ENCODE measurements at regions not wholly inside any gene's neighbourhood (a gene's known extent, or its start where the extent isn't known, plus 50 kb on each side); places are given as distances from the start of the nearest gene placed in this dataset.

DNA sequence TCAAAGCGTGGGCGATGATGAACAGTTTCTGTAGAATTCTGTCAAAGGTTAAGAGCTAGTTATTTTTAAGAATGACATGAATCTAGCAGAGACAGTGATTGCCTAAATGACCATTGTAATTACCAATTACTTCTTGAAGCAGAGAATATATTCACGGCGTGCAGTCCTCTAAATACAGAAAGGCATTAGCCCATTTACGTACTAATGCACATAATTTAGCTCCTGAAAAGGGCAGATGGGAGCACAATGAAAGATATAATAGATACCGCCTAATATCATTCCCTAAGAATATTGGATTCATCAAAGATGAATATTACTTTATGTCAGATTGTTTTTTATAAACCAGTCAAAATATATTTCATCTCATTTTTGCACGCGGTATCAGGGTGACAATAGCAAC lies 212.4 kb downstream of the URI1 start:
- TF ChIP-seq GATA3 (IDR thresholded peaks at IDR 0.05; ENCODE audit: low read depth, low read length) = no peak
- TF ChIP-seq GATA2 (IDR thresholded peaks at IDR 0.05; ENCODE audit: low read depth, low read length) = no peak

DNA sequence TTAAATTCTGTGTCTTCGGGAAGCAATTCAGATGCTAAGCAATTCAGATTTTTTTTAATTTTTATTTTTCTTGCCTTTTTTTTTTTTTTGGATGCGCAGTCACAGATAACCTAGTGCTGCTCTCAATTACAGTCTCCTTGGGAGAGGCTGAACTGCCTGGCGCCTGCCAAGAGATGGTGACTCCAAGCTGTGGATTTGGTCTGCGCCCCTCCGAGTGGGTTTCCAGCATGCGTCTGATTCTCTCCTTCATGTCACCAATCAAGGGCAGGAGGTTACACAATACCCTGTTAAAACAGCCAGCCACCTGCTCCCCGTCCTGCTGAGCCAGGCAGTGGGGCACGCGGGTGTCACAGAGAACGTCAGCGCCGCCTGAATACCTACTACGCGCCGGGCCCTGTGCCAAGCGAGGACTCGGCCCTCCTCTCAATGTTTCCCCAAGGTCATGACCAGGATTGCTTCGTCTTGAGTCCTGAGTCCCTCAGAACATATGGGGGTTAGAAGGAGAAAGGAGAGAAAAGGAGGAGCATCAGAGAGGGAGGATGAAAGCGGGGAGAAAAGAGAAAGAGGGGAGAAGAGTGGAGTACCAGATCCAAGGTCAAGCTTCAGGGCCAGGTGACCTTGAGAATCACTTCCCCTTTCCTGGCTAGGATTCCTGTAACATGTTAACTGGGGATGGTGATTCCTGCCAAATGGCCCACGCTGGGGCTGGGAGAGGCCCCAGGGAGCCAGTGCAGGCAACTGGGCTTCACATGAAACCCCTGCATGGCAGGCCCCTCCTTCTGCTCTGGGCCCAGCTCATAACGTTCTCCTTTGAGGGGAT lies 213.6 kb downstream of the URI1 start:
- TF ChIP-seq GATA3 (IDR thresholded peaks at IDR 0.05; ENCODE audit: low read depth, low read length) (no peak), GATA2 (IDR thresholded peaks at IDR 0.05; ENCODE audit: low read depth, low read length) (no peak)

DNA sequence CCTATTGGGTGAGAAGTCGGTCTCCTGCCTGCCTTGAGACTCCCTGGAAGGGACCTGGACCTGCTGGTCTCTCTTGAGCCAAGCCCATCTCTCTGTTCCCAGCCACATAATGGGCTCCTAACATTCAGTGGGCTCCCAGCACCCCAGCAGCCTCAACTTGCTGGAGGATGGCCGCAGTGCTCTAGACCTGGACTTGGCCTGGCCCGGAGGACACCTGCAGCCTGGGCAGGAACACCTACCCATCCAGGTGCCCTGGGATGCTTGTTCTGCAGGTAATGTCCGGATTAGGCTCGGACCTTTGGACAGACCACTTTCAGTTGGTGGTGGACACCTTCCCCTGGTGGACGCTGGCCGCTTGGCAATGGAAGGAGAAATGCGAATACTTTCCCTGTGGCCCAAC lies 214.6 kb downstream of the URI1 start:
- TF ChIP-seq GATA3 (IDR thresholded peaks at IDR 0.05; ENCODE audit: low read depth, low read length) (no peak), GATA2 (IDR thresholded peaks at IDR 0.05; ENCODE audit: low read depth, low read length) (no peak)

DNA sequence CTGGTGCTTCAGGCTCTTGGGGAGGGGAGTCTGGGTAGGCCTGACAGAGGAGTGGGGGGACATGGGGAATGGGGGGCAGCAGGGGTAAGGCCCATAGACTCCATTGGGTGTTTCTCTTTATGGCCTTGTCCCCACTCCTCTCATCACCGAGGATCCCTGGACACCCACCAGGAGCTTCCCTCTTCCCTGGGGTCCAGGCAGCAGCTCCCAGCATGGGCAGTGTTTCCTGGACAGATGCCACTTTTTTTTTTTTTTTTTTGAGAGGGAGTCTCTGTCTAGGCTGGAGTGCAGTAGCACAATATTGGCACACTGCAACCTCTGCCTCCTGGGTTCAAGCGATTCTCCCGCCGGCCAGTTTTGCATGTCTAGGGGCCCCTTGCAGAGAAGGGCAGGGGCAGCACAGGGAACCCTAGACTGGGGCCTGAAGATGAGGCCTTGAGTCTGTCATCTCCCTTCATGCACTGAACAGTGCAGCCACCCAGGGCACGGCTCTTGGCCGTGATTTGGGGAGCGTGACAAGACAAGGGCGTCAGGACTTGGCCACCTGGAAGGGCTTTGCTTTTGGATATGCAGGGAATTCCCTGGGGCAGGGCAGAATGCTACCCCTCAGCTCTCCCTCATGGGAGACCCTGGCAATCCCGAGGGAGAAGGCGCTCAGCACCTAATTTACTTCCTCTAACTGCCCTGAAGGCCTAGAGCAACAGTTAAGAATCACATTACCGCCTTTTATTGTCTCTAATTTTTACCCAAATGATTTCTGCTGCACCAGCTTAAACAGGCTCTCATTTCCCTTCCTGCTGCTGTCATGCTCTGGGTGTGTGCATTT lies 213.9 kb upstream of the ZNF536 start:
- TF ChIP-seq GATA3 (IDR thresholded peaks at IDR 0.05; ENCODE audit: low read depth, low read length) = no peak
- no peak for TF ChIP-seq GATA2 (IDR thresholded peaks at IDR 0.05; ENCODE audit: low read depth, low read length)

DNA sequence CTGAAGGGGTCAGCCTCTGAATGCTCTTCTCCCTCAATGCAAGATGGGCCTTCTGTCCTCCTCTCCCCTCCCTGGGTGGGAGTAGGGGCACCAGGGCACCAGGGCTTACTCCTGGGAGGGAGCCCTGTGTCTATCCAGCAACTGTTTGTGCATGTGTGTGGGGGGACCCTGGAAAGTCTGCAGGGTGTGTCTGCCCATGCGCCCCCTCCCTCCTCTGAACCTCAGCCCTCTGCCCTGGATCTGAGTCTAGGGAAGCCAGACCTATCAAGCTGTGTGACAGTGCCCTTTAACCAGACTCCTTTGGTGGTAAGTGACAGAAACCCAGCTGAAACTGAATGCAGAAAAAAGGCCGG lies 213.3 kb upstream of the ZNF536 start:
- no peak for TF ChIP-seq GATA2 (IDR thresholded peaks at IDR 0.05; ENCODE audit: low read depth, low read length)
- TF ChIP-seq GATA3 (IDR thresholded peaks at IDR 0.05; ENCODE audit: low read depth, low read length) = no peak

DNA sequence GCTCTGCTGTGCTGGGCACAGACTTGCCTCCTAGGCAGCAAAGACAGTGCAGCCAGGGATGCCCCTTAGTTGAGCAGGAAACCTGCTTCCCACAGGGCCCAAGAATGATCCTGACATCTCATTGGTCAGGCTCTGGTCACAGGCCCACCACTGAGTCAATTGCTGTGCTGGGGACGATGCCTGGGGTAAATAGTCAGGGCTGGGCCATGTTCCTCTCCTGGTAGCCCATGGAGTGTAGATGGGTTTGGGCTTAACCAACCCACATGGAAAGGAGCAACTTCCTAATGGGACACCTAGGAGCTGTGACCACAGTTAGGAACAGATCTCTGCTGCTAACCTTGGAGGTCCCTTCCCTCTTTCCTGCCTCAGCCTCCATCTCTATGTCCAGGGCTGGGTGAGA lies 212.5 kb upstream of the ZNF536 start:
- TF ChIP-seq GATA2 (IDR thresholded peaks at IDR 0.05; ENCODE audit: low read depth, low read length) (no peak), GATA3 (IDR thresholded peaks at IDR 0.05; ENCODE audit: low read depth, low read length) (no peak)

DNA sequence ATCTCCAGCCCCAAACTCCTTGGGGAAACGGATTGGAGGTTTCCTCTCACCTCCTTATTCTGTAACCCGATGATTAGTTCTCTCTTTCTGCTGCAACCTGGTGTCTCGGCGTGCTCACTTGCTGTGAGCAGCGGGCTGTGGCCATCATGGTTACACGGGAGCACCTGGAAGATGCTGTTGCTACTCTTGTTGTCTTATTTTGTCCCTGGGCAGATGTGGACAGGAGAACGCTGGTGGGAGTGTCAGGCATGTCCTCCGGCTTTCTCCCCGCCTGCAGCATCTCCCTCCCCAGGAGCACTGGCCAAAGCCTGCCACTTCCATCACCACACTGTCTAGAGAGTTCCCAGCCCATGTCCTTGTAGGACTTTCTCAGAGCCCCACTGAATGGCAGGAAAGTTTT lies 211.8 kb upstream of the ZNF536 start:
- TF ChIP-seq GATA3 (IDR thresholded peaks at IDR 0.05; ENCODE audit: low read depth, low read length) (no peak), GATA2 (IDR thresholded peaks at IDR 0.05; ENCODE audit: low read depth, low read length) (no peak)

DNA sequence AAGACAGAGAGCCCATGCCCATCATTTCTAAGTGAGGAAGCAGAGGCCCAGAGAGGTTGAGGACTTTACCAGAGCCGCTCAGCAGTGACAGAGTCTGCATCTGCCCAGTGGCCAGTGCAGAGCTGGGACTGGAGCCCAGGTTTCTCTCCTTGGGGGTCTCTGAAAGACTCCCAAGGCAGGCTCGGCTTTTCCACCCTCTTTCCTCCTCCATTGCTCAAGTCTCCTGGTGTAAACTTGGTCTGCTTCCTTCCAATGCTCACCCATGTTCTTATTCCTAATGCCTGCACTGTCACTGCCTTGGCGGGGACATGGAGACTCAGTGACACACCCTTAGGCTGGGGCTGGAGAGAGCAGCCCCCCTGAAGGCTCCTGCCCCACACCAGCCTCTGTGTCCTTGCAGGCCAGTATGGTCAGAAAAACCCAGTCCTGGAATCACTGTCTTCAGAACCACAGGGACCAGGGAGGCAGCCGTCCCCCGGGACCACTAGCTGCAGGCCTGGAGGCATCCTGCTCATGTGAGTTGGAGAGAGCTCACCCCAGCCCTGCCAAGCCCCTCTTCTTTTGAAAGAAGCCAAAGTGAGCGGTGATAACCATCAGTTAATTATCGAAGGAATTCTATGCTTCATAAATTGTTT lies 211.0 kb upstream of the ZNF536 start:
- TF ChIP-seq GATA2 (IDR thresholded peaks at IDR 0.05; ENCODE audit: low read depth, low read length) = no peak
- no peak for TF ChIP-seq GATA3 (IDR thresholded peaks at IDR 0.05; ENCODE audit: low read depth, low read length)

DNA sequence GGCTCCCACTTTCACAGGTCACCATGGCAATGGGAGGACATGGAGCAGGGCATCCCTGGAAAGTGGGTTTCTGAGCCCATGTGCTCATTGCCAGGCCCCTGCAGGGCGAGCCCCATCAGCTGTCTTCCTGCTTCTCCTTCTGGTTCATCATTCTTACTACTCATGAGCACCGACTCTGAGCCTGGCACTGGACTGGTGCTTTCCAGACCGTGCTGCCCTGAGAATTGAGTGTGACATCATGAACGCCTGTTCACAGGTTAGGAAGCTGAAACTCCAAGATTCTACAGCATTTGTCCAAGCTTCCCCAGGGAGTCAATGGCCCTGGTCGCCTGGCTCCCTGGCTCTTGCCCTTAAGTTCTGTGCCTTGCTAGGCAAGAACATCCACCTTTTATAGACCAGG lies 210.4 kb upstream of the ZNF536 start:
- TF ChIP-seq GATA2 (IDR thresholded peaks at IDR 0.05; ENCODE audit: low read depth, low read length) = no peak
- TF ChIP-seq GATA3 (IDR thresholded peaks at IDR 0.05; ENCODE audit: low read depth, low read length) = no peak

DNA sequence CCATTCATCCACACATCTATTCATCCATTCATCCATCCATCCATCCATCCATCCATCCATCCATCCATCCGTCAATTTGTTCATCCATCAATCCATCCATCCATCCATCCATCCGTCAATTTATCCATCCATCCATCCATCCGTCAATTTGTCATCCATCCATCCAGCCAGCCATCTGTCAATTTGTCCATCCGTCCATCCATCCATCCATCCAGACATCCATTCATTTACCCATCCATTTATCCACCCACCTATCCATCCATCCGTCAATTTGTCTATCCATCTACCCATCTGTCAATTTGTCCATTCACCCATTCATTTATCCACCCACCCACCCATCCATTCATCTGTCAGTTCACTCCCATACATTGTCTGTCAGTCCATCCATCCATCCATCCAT lies 209.5 kb upstream of the ZNF536 start:
- TF ChIP-seq GATA3 (IDR thresholded peaks at IDR 0.05; ENCODE audit: low read depth, low read length) (no peak), GATA2 (IDR thresholded peaks at IDR 0.05; ENCODE audit: low read depth, low read length) (no peak)

DNA sequence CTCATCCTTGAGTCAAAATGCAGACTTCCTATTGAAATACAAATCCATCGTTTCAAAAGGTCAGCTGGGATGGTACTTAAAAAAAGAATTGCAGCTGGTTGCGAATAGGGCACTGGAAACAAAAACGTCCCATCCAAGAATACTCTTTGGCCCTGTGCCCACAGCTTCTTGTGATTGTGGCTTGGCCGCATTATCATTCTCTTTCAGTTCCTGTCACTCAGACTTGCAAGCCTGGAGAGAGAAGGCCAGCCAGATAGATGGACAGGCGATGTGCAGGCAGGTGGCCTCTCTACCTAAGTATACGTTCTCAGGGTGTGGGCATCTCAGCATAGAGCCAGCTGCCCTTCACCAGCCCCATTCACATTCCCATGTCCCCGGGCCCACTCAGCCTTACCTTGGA lies 208.5 kb upstream of the ZNF536 start:
- TF ChIP-seq GATA2 (IDR thresholded peaks at IDR 0.05; ENCODE audit: low read depth, low read length) = no peak
- TF ChIP-seq GATA3 (IDR thresholded peaks at IDR 0.05; ENCODE audit: low read depth, low read length) = no peak

DNA sequence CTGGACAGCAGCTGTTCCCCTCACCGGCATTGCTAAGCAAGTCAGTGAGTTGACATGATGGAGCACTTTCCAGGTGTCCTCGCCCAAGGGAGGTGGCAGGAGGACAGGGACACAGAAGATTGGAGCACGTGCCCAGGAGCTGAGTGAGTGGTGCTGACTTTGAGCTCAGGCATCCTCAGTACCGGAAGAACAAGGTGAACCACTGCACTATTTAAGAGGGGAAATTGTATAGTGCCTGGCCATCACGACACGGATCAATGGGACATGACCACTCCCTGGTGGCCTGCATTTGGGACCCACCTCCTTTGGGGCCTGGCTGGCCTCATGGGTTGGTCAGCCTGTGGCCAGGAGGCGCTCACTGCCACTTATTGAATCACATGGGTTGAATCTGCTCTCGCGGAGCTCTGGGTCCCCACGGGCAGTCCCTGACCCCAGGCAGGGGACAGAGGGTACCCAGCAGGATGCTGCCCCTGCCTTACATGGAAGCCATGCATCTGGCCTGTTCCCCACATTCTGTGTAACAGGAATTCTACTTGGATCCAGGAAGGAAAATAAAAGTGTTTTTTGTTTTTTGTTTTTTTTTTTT lies 206.9 kb upstream of the ZNF536 start:
- TF ChIP-seq GATA2 (IDR thresholded peaks at IDR 0.05; ENCODE audit: low read depth, low read length) = no peak

DNA sequence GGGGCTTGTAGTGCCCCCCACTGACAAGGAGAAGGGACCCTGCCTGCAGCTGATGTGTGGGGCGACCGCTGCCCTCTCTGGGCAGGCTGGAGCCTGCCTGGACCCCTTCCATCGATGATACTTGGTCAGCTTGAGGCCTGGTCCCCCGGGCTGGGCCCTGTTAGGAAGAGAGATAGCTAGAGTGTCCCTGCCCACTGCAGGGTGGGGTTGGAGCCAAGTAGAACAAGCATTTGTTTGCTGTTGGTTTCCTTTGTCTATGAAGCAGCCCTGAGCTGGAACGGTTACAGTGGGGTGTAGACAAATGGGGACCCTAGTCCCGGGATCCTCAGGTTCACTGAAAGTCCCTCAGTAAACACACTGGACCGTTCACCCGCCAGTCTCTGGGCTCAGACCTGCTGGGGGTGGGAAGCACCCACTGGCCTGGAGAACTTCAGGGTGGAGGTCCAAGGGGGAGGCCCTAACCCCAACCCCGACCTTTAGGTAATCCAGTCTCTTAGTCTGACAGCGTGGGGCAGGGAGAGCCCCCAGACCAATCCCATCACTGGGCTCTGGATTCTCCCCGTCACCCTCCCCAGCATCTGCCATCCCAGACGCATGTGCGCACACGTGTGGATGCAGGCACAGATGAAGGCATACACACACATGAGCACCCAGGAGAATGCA lies 204.8 kb upstream of the ZNF536 start:
- TF ChIP-seq GATA3 (IDR thresholded peaks at IDR 0.05; ENCODE audit: low read depth, low read length) = no peak

Measured in SH-SY5Y (cell line).